SK-N-SH (cell line): ENCODE measurements at regions not wholly inside any gene's neighbourhood (a gene's known extent, or its start where the extent isn't known, plus 50 kb on each side); places are given as distances from the start of the nearest gene placed in this dataset.

Source experiments
- CTCF ChIA-PET: fragments of 300-600, 350-600 bp; formaldehyde crosslinking; extraction: SDS; loops from one replicate; lab custom pipeline; 2021; lab: Yijun Ruan, JAX
- POLR2A ChIA-PET: fragments of 350-600 bp; sonication (Branson Sonifier 250); formaldehyde crosslinking; extraction: SDS; loops from one replicate; lab custom pipeline; 2020; ENCODE audit warnings: antibody characterized with exemption, inconsistent platforms; lab: Yijun Ruan, JAX
- DNase-seq: peaks from one replicate; pipeline ENCODE4 v3.0.0; 2012
- H2AFZ ChIP-seq: fragments of 200-600 bp; sonication (generic); 2 replicates; pipeline ENCODE4 v1.8.1; 2016; ENCODE audit warnings: antibody characterized with exemption, mild to moderate bottlenecking, low read depth
- H3F3A ChIP-seq: fragments of 200-600 bp; sonication (generic); replicated peaks from 2 replicates; pipeline ENCODE3; 2016; ENCODE audit warnings: antibody characterized with exemption, mild to moderate bottlenecking; ENCODE audit not compliant: insufficient read depth
- H3K27ac ChIP-seq, 2 experiments: fragments of 200-500 bp in 1 of 2; fragments of 200-600 bp in 1 of 2; sonication (Bioruptor generic) in 1 of 2; sonication (generic), shearing (Covaris generic) in 1 of 2; 2 replicates each; pipeline versions ENCODE4 v1.5.1 to v1.6.1; 2014 to 2016; ENCODE audit warnings: low read depth in 2 of 2, inconsistent platforms in 1 of 2, low read length in 1 of 2, mild to moderate bottlenecking in 1 of 2, mixed read lengths in 1 of 2
- H3K27me3 ChIP-seq: fragments of 200-600 bp; sonication (generic), shearing (Covaris generic); 2 replicates; pipeline ENCODE4 v1.6.1; 2016; ENCODE audit warnings: mixed run types; ENCODE audit not compliant: insufficient read depth
- H3K36me3 ChIP-seq, 2 experiments: fragments of 200-500 bp in 1 of 2; fragments of 200-600 bp in 1 of 2; sonication (Bioruptor generic) in 1 of 2; sonication (generic) in 1 of 2; replicated peaks in 1 of 2; 2 replicates each; pipeline versions ENCODE3 to v1.5.1; 2014 to 2016; ENCODE audit warnings: low read length in 1 of 2, mild to moderate bottlenecking in 1 of 2; ENCODE audit not compliant: insufficient read depth in 2 of 2, control insufficient read depth in 1 of 2
- H3K4me1 ChIP-seq, 2 experiments: fragments of 200-500 bp in 1 of 2; fragments of 200-600 bp in 1 of 2; sonication (Bioruptor generic) in 1 of 2; sonication (generic), shearing (Covaris generic) in 1 of 2; 2 replicates each; pipeline versions ENCODE4 v1.5.1 to v1.6.1; 2014 to 2016; ENCODE audit warnings: low read depth in 1 of 2, low read length in 1 of 2, mixed run types in 1 of 2; ENCODE audit not compliant: insufficient read depth in 2 of 2, control insufficient read depth in 1 of 2
- H3K4me2 ChIP-seq: fragments of 200-600 bp; sonication (generic), shearing (Covaris generic); 2 replicates; pipeline ENCODE4 v1.6.1; 2017; ENCODE audit warnings: mixed run types
- H3K4me3 ChIP-seq, 2 experiments: fragments of 200-500 bp in 1 of 2; fragments of 200-600 bp in 1 of 2; sonication (Bioruptor generic) in 1 of 2; sonication (generic), shearing (Covaris generic) in 1 of 2; 2 replicates each; pipeline versions ENCODE4 v1.5.1 to v1.8.1; 2014 to 2016; ENCODE audit warnings: low read depth in 2 of 2, inconsistent platforms in 1 of 2, low read length in 1 of 2, mild to moderate bottlenecking in 1 of 2, mixed read lengths in 1 of 2, moderate library complexity in 1 of 2
- H3K79me2 ChIP-seq: fragments of 200-600 bp; sonication (generic); 2 replicates; pipeline ENCODE4 v1.8.1; 2017; ENCODE audit warnings: mild to moderate bottlenecking; ENCODE audit not compliant: insufficient read depth
- H3K9ac ChIP-seq: fragments of 200-600 bp; sonication (generic); 2 replicates; pipeline ENCODE4 v1.6.1; 2017; ENCODE audit warnings: mixed run types
- H3K9me2 ChIP-seq: fragments of 200-600 bp; sonication (generic); 2 replicates; pipeline ENCODE4 v1.6.1; 2017; ENCODE audit warnings: mixed run types
- H3K9me3 ChIP-seq: fragments of 200-600 bp; sonication (generic); 2 replicates; pipeline ENCODE4 v1.6.1; 2017; ENCODE audit warnings: mixed run types, mild to moderate bottlenecking, moderate library complexity
- H4K20me1 ChIP-seq: fragments of 200-600 bp; sonication (generic); 2 replicates; pipeline ENCODE4 v1.6.1; 2017; ENCODE audit warnings: mild to moderate bottlenecking, mixed run types; ENCODE audit not compliant: insufficient read depth
- CHD2 ChIP-seq: fragments of 150-350 bp; IDR thresholded peaks from 2 replicates; pipeline ENCODE4 v1.6.1; 2018; ENCODE audit warnings: low read length; ENCODE audit not compliant: partially characterized antibody
- ELF1 ChIP-seq: IDR thresholded peaks from 2 replicates; pipeline ENCODE4 v1.4.0; 2012
- EZH2phosphoT487 ChIP-seq: fragments of 200-600 bp; sonication (generic); IDR thresholded peaks from 2 replicates; pipeline ENCODE4 v1.6.1; 2017; ENCODE audit warnings: low read depth, mixed run types, mild to moderate bottlenecking, antibody characterized with exemption, moderate library complexity, borderline replicate concordance
- FOSL2 ChIP-seq: IDR thresholded peaks from 2 replicates; pipeline ENCODE4 v1.4.0; 2012; ENCODE audit warnings: low read depth, mild to moderate bottlenecking, moderate library complexity, borderline replicate concordance
- FOXM1 ChIP-seq: IDR thresholded peaks from 2 replicates; pipeline ENCODE4 v1.4.0; 2012; ENCODE audit warnings: low read depth, mild to moderate bottlenecking
- GABPA ChIP-seq: IDR thresholded peaks from 2 replicates; pipeline ENCODE4 v1.4.0; 2012; ENCODE audit warnings: low read depth, mild to moderate bottlenecking
- POLR2AphosphoS5 ChIP-seq: IDR thresholded peaks from 2 replicates; pipeline ENCODE4 v1.6.1; 2012; ENCODE audit warnings: low read depth, low read length
- RCOR1 ChIP-seq: fragments of 150-350 bp; IDR thresholded peaks from 2 replicates; pipeline ENCODE4 v1.6.1; 2017; ENCODE audit warnings: antibody characterized with exemption, low read length
- SMC3 ChIP-seq: IDR thresholded peaks from 2 replicates; pipeline ENCODE4 v1.6.1; 2012; ENCODE audit warnings: low read depth, low read length, improper control_type of control experiment
- TAF1 ChIP-seq: IDR thresholded peaks from 2 replicates; pipeline ENCODE4 v1.6.1; 2012; ENCODE audit warnings: low read depth, mild to moderate bottlenecking, low read length, moderate library complexity, borderline replicate concordance
- TEAD4 ChIP-seq: IDR thresholded peaks from 2 replicates; pipeline ENCODE4 v1.4.0; 2012; ENCODE audit warnings: mild to moderate bottlenecking, borderline replicate concordance; ENCODE audit not compliant: insufficient read depth
- YY1 ChIP-seq: IDR thresholded peaks from 2 replicates; pipeline ENCODE4 v1.4.0; 2012; ENCODE audit warnings: low read depth, mild to moderate bottlenecking
- WGBS: methylation state at CpG from one replicate; pipeline ENCODE4 v1.1.6; 2017; ENCODE audit warnings: low lambda C conversion rate; 5-methylcytosine and 5-hydroxymethylcytosine counted together
- TF ChIP-seq, protein P1 (sequence below): fragments of 150-350 bp; IDR thresholded peaks from 2 replicates; pipeline ENCODE4 v1.6.1; 2016; ENCODE audit warnings: mild to moderate bottlenecking, low read depth, low read length
- TF ChIP-seq, protein P2 (sequence below): IDR thresholded peaks from 2 replicates; pipeline ENCODE4 v1.4.0; 2012; ENCODE audit warnings: low read depth, borderline replicate concordance
- TF ChIP-seq, protein P3 (sequence below): IDR thresholded peaks from 2 replicates; pipeline ENCODE4; 2012
- TF ChIP-seq, protein P4 (sequence below): IDR thresholded peaks from 2 replicates; pipeline ENCODE4 v1.4.0; 2012; ENCODE audit warnings: low read depth, borderline replicate concordance
- TF ChIP-seq, protein P5 (sequence below): IDR thresholded peaks from 2 replicates; pipeline ENCODE4 v1.4.0; 2012; ENCODE audit warnings: low read depth
- TF ChIP-seq, protein P6 (sequence below): fragments of 200-600 bp; sonication (generic); IDR thresholded peaks from 2 replicates; pipeline ENCODE4 v1.6.1; 2017; ENCODE audit warnings: antibody characterized with exemption, mild to moderate bottlenecking, moderate library complexity
- TF ChIP-seq, protein P7 (sequence below): fragments of 150-350 bp; IDR thresholded peaks from 2 replicates; pipeline ENCODE4 v1.6.1; 2017; ENCODE audit warnings: antibody characterized with exemption, low read length, low read depth, borderline replicate concordance
- TF ChIP-seq, protein P8 (sequence below): IDR thresholded peaks from 2 replicates; pipeline ENCODE4 v1.6.1; 2012; ENCODE audit warnings: mild to moderate bottlenecking, low read depth, low read length, moderate library complexity

DNA sequence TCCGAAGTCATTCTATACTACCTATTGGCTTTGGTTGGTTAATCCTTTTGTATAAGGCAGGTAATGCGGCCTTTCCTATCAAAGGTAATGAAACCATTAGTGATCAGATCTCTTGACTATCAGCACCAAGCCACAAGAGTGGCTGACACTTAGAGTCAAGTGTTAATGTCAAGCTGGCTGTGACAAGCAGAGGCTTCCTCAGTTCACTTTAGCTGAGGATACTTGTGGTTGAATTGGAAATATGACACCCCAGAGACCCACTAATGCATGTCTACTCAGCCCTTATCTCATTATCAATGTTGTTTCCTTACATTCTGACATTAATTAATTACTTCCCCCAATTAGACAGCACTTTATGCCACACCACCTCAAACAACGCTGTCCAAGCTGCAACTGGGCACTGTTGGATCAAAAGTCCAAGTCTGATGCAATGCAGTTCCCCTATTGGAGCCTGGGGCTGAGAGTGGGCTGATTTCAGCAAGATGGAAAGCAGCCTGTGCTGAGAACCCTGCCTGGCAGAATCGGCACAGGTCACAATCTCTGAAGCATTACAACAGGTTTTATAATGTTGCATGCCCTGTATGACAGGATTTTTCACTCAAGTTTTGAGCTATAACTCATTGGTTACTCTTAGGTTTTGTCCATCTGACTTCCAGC lies 273.5 kb downstream of the COL12A1 start:
- Histone ChIP-seq H3K79me2 (no peaks in the 10 kb centered on the region), H3K27me3 (no peaks in the 10 kb centered on the region), H3K9me2 (no peaks in the 10 kb centered on the region), H3K36me3 (no peaks in the 10 kb centered on the region), H3F3A (no peaks in the 10 kb centered on the region), H3K4me3 (no peak overlapping the region), H3K9me3 (no peaks in the 10 kb centered on the region), H3K9ac (no peak overlapping the region), H3K4me1 (no peaks in the 10 kb centered on the region), H3K27ac (no peak overlapping the region)
- DNase-seq: no peak
- 2% methylated on average over 4 of the region's 4 CpGs for WGBS
- CTCF ChIA-PET: interaction anchor here (1.1 kb wide), 1 partner anchor 279 kb away, joined by 3 read pairs; no protein-coding TSS in a partner anchor
- TF ChIP-seq, protein P1, sequence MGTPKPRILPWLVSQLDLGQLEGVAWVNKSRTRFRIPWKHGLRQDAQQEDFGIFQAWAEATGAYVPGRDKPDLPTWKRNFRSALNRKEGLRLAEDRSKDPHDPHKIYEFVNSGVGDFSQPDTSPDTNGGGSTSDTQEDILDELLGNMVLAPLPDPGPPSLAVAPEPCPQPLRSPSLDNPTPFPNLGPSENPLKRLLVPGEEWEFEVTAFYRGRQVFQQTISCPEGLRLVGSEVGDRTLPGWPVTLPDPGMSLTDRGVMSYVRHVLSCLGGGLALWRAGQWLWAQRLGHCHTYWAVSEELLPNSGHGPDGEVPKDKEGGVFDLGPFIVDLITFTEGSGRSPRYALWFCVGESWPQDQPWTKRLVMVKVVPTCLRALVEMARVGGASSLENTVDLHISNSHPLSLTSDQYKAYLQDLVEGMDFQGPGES: no peak
- TF ChIP-seq, protein P2, sequence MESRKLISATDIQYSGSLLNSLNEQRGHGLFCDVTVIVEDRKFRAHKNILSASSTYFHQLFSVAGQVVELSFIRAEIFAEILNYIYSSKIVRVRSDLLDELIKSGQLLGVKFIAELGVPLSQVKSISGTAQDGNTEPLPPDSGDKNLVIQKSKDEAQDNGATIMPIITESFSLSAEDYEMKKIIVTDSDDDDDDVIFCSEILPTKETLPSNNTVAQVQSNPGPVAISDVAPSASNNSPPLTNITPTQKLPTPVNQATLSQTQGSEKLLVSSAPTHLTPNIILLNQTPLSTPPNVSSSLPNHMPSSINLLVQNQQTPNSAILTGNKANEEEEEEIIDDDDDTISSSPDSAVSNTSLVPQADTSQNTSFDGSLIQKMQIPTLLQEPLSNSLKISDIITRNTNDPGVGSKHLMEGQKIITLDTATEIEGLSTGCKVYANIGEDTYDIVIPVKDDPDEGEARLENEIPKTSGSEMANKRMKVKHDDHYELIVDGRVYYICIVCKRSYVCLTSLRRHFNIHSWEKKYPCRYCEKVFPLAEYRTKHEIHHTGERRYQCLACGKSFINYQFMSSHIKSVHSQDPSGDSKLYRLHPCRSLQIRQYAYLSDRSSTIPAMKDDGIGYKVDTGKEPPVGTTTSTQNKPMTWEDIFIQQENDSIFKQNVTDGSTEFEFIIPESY: no peak
- no peak for TF ChIP-seq ELF1
- no peak for TF ChIP-seq FOSL2
- TF ChIP-seq, protein P3, sequence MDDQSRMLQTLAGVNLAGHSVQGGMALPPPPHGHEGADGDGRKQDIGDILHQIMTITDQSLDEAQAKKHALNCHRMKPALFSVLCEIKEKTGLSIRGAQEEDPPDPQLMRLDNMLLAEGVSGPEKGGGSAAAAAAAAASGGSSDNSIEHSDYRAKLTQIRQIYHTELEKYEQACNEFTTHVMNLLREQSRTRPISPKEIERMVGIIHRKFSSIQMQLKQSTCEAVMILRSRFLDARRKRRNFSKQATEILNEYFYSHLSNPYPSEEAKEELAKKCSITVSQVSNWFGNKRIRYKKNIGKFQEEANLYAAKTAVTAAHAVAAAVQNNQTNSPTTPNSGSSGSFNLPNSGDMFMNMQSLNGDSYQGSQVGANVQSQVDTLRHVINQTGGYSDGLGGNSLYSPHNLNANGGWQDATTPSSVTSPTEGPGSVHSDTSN: no peak
- no peak for TF ChIP-seq SMC3
- TF ChIP-seq RCOR1: no peak
- TF ChIP-seq, protein P4, sequence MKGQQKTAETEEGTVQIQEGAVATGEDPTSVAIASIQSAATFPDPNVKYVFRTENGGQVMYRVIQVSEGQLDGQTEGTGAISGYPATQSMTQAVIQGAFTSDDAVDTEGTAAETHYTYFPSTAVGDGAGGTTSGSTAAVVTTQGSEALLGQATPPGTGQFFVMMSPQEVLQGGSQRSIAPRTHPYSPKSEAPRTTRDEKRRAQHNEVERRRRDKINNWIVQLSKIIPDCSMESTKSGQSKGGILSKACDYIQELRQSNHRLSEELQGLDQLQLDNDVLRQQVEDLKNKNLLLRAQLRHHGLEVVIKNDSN: no peak
- TF ChIP-seq, protein P5, sequence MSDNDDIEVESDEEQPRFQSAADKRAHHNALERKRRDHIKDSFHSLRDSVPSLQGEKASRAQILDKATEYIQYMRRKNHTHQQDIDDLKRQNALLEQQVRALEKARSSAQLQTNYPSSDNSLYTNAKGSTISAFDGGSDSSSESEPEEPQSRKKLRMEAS: no peak
- no peak for TF ChIP-seq EZH2phosphoT487
- no peak for TF ChIP-seq YY1
- TF ChIP-seq, protein P6, sequence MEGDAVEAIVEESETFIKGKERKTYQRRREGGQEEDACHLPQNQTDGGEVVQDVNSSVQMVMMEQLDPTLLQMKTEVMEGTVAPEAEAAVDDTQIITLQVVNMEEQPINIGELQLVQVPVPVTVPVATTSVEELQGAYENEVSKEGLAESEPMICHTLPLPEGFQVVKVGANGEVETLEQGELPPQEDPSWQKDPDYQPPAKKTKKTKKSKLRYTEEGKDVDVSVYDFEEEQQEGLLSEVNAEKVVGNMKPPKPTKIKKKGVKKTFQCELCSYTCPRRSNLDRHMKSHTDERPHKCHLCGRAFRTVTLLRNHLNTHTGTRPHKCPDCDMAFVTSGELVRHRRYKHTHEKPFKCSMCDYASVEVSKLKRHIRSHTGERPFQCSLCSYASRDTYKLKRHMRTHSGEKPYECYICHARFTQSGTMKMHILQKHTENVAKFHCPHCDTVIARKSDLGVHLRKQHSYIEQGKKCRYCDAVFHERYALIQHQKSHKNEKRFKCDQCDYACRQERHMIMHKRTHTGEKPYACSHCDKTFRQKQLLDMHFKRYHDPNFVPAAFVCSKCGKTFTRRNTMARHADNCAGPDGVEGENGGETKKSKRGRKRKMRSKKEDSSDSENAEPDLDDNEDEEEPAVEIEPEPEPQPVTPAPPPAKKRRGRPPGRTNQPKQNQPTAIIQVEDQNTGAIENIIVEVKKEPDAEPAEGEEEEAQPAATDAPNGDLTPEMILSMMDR: no peak
- TF ChIP-seq, protein P7, sequence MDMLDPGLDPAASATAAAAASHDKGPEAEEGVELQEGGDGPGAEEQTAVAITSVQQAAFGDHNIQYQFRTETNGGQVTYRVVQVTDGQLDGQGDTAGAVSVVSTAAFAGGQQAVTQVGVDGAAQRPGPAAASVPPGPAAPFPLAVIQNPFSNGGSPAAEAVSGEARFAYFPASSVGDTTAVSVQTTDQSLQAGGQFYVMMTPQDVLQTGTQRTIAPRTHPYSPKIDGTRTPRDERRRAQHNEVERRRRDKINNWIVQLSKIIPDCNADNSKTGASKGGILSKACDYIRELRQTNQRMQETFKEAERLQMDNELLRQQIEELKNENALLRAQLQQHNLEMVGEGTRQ: no peak
- TF ChIP-seq, protein P8, sequence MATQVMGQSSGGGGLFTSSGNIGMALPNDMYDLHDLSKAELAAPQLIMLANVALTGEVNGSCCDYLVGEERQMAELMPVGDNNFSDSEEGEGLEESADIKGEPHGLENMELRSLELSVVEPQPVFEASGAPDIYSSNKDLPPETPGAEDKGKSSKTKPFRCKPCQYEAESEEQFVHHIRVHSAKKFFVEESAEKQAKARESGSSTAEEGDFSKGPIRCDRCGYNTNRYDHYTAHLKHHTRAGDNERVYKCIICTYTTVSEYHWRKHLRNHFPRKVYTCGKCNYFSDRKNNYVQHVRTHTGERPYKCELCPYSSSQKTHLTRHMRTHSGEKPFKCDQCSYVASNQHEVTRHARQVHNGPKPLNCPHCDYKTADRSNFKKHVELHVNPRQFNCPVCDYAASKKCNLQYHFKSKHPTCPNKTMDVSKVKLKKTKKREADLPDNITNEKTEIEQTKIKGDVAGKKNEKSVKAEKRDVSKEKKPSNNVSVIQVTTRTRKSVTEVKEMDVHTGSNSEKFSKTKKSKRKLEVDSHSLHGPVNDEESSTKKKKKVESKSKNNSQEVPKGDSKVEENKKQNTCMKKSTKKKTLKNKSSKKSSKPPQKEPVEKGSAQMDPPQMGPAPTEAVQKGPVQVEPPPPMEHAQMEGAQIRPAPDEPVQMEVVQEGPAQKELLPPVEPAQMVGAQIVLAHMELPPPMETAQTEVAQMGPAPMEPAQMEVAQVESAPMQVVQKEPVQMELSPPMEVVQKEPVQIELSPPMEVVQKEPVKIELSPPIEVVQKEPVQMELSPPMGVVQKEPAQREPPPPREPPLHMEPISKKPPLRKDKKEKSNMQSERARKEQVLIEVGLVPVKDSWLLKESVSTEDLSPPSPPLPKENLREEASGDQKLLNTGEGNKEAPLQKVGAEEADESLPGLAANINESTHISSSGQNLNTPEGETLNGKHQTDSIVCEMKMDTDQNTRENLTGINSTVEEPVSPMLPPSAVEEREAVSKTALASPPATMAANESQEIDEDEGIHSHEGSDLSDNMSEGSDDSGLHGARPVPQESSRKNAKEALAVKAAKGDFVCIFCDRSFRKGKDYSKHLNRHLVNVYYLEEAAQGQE: no peak
- no peak for TF ChIP-seq CHD2
- no peak for TF ChIP-seq TAF1
- TF ChIP-seq TEAD4: no peak
- no peak for TF ChIP-seq POLR2AphosphoS5
- no peak for TF ChIP-seq GABPA
- no peak for TF ChIP-seq FOXM1
- TF ChIP-seq, all 33 proteins: peak for 0
- Histone ChIP-seq H4K20me1 (no peaks in the 10 kb centered on the region), H2AFZ (no peak overlapping the region), H3K4me2 (no peak overlapping the region)
- POLR2A ChIA-PET: no interaction called here
